IMR-90 (cell line): ENCODE measurements at regions not wholly inside any gene's neighbourhood (a gene's known extent, or its start where the extent isn't known, plus 50 kb on each side); places are given as distances from the start of the nearest gene placed in this dataset.
A peak's percentile ranks its signal among the peaks of the same experiment; 100 is the strongest.

Experiments used
- ATAC-seq: fragments of 200-7000 bp; cut with Tn5 transposase; 2 replicates; pipeline ENCODE4 v1.9.1; 2020; ENCODE audit warnings: low read depth, mild to moderate bottlenecking, moderate library complexity
- BruUV-seq: library from RNA; stranded (reverse); fragments of 400-500 nt; replicated peaks from 2 replicates; lab custom pipeline; 2021; lab: Mats Ljungman, UMichigan
- CTCF ChIA-PET: fragments of 300-600 bp; formaldehyde crosslinking; extraction: SDS; loops from one replicate; lab custom pipeline; 2021; ENCODE audit warnings: antibody characterized with exemption; lab: Yijun Ruan, JAX
- POLR2A ChIA-PET: fragments of 300-600 bp; sonication (Branson Sonifier 250); formaldehyde crosslinking; loops from one replicate; lab custom pipeline; 2022; ENCODE audit warnings: antibody characterized with exemption; ENCODE audit not compliant: unreplicated experiment; lab: Charles Lee
- DNase-seq: peaks from one replicate; pipeline ENCODE4 v3.0.0; 2013
- H2AFZ ChIP-seq: replicated peaks from 2 replicates; pipeline ENCODE3; 2013; ENCODE audit warnings: low read length, mild to moderate bottlenecking; ENCODE audit not compliant: poor library complexity
- H2AK5ac ChIP-seq: 2 replicates; pipeline ENCODE4 v1.6.1; 2013; ENCODE audit warnings: low read depth, low read length, inconsistent platforms
- H2AK9ac ChIP-seq: replicated peaks from 2 replicates; pipeline ENCODE3; 2013; ENCODE audit warnings: mild to moderate bottlenecking, low read depth, low read length, moderate library complexity; ENCODE audit not compliant: poor library complexity
- H2BK120ac ChIP-seq: 2 replicates; pipeline ENCODE4 v1.6.1; 2013; ENCODE audit warnings: low read depth, low read length, inconsistent platforms
- H2BK15ac ChIP-seq: 3 replicates; pipeline ENCODE4 v1.6.1; 2013; ENCODE audit warnings: low read depth, low read length, inconsistent platforms
- H2BK20ac ChIP-seq: 2 replicates; pipeline ENCODE4 v1.6.1; 2013; ENCODE audit warnings: low read depth, mild to moderate bottlenecking, inconsistent platforms, low read length, moderate library complexity
- H2BK5ac ChIP-seq: 2 replicates; pipeline ENCODE4 v1.6.1; 2013; ENCODE audit warnings: mild to moderate bottlenecking, low read depth, low read length, inconsistent platforms; ENCODE audit not compliant: poor library complexity, severe bottlenecking
- H3K14ac ChIP-seq: replicated peaks from 2 replicates; pipeline ENCODE4 v1.6.1; 2013; ENCODE audit warnings: low read depth, low read length, inconsistent platforms
- H3K18ac ChIP-seq: 2 replicates; pipeline ENCODE4 v1.6.1; 2013; ENCODE audit warnings: low read depth, low read length, control low read depth
- H3K23ac ChIP-seq: 2 replicates; pipeline ENCODE4 v1.6.1; 2013; ENCODE audit warnings: low read depth, low read length, inconsistent platforms
- H3K27ac ChIP-seq: 2 replicates; pipeline ENCODE4 v1.5.1; 2013; ENCODE audit warnings: mild to moderate bottlenecking, control low read depth, low read length; ENCODE audit not compliant: insufficient read depth
- H3K27me3 ChIP-seq: 2 replicates; pipeline ENCODE4 v1.6.1; 2013; ENCODE audit warnings: low read length; ENCODE audit not compliant: control insufficient read depth, insufficient read depth
- H3K36me3 ChIP-seq: 2 replicates; pipeline ENCODE4 v1.6.1; 2013; ENCODE audit warnings: low read length, mixed read lengths; ENCODE audit not compliant: control insufficient read depth, insufficient read depth
- H3K4ac ChIP-seq: 2 replicates; pipeline ENCODE4 v1.6.1; 2013; ENCODE audit warnings: low read depth, low read length, inconsistent platforms
- H3K4me1 ChIP-seq: 2 replicates; pipeline ENCODE4 v1.6.1; 2013; ENCODE audit warnings: low read length, mixed read lengths; ENCODE audit not compliant: control insufficient read depth, insufficient read depth
- H3K4me2 ChIP-seq: 2 replicates; pipeline ENCODE4 v1.6.1; 2013; ENCODE audit warnings: low read depth, mild to moderate bottlenecking, control low read depth, low read length, moderate library complexity
- H3K4me3 ChIP-seq: 2 replicates; pipeline ENCODE4 v1.5.1; 2013; ENCODE audit warnings: low read depth, mild to moderate bottlenecking, control low read depth, low read length, moderate library complexity; ENCODE audit not compliant: insufficient read depth
- H3K56ac ChIP-seq: 2 replicates; pipeline ENCODE4 v1.6.1; 2013; ENCODE audit warnings: low read length, inconsistent platforms; ENCODE audit not compliant: insufficient read depth; ENCODE audit errors: extremely low read depth
- H3K79me1 ChIP-seq, 2 experiments: 2 replicates each; pipeline ENCODE4 v1.6.1; 2013; ENCODE audit warnings: low read length in 2 of 2, inconsistent platforms in 1 of 2, low read depth in 1 of 2
- H3K9ac ChIP-seq: 2 replicates; pipeline ENCODE4 v1.6.1; 2013; ENCODE audit warnings: low read depth, low read length, control low read depth
- H3K9me1 ChIP-seq: 2 replicates; pipeline ENCODE4 v1.6.1; 2013; ENCODE audit warnings: low read length, inconsistent platforms; ENCODE audit not compliant: insufficient read depth
- H3K9me3 ChIP-seq: 2 replicates; pipeline ENCODE4 v1.6.1; 2013; ENCODE audit warnings: low read length; ENCODE audit not compliant: control insufficient read depth, insufficient read depth
- H4K20me1 ChIP-seq: 2 replicates; pipeline ENCODE4 v1.6.1; 2013; ENCODE audit warnings: low read length, inconsistent platforms; ENCODE audit not compliant: insufficient read depth
- H4K5ac ChIP-seq: 2 replicates; pipeline ENCODE4 v1.6.1; 2013; ENCODE audit warnings: mild to moderate bottlenecking, low read depth, low read length, control low read depth
- H4K8ac ChIP-seq, 2 experiments: 2 replicates each; pipeline ENCODE4 v1.6.1; 2013; ENCODE audit warnings: low read depth in 2 of 2, low read length in 2 of 2, control low read depth in 1 of 2, inconsistent platforms in 1 of 2
- H4K91ac ChIP-seq: 2 replicates; pipeline ENCODE4 v1.6.1; 2013; ENCODE audit warnings: low read depth, low read length, inconsistent platforms; ENCODE audit not compliant: insufficient read depth
- CEBPB ChIP-seq: IDR thresholded peaks from 2 replicates; pipeline ENCODE4 v1.6.1; 2012; ENCODE audit warnings: low read depth, low read length, improper control_type of control experiment
- RAD21 ChIP-seq: IDR thresholded peaks from 2 replicates; pipeline ENCODE4 v1.6.1; 2012; ENCODE audit warnings: low read length, improper control_type of control experiment
- dilution Hi-C: fragments of 300-500 bp; cut with HindIII; formaldehyde crosslinking; loops from one replicate; pipeline ENCODE4 v1.14.3; 2018; ENCODE audit warnings: low sequenced_read_pairs; ENCODE audit not compliant: unreplicated experiment
- in situ Hi-C: fragments of 300-500 bp; cut with MboI; formaldehyde crosslinking; loops from 3 replicates; pipeline ENCODE4 v1.14.3; 2019; ENCODE audit warnings: low sequenced_read_pairs, inconsistent platforms, mixed read lengths
- intact Hi-C: fragments of 100-400 bp; cut with micrococcal nuclease; formaldehyde crosslinking; loops from 2 replicates; pipeline ENCODE4 v1.10.0; 2022

GRCh38 chr2:188773075-188773474 is 201.1 kb upstream of the COL3A1 start:
- peak; percentile 75 for ATAC-seq
- H4K8ac ChIP-seq = no peak overlapping the region
- peak; percentile 79 for DNase-seq
- no peaks in the 10 kb centered on the region for H3K9me3 ChIP-seq
- no peaks in the 10 kb centered on the region for H3K79me1 ChIP-seq
- no peak overlapping the region for H3K4me3 ChIP-seq
- H2AFZ ChIP-seq = no peak overlapping the region
- H3K9me1 ChIP-seq = no peaks in the 10 kb centered on the region
- peak; percentile 98 for TF ChIP-seq CEBPB
- TF ChIP-seq RAD21 = no peak
- no peak overlapping the region for H3K9ac ChIP-seq
- no peak overlapping the region for H3K27ac ChIP-seq
- H3K4me2 ChIP-seq = no peak overlapping the region
- H2BK5ac ChIP-seq = peak overlapping the region; percentile 79
- no peak overlapping the region for H2AK5ac ChIP-seq
- H4K5ac ChIP-seq = no peak overlapping the region
- no peak overlapping the region for H4K91ac ChIP-seq
- no peak overlapping the region for H3K14ac ChIP-seq
- no peak overlapping the region for H3K4ac ChIP-seq
- H3K4me1 ChIP-seq = peaks cover 2% of the 10 kb centered on the region; the same call in 1 of the 2 replicates
- no peak overlapping the region for H2BK20ac ChIP-seq
- H4K20me1 ChIP-seq = no peaks in the 10 kb centered on the region
- no peaks in the 10 kb centered on the region for H3K36me3 ChIP-seq
- H2BK120ac ChIP-seq = no peak overlapping the region
- H2BK15ac ChIP-seq = no peak overlapping the region
- POLR2A ChIA-PET = no interaction called here
- no peak overlapping the region for H2AK9ac ChIP-seq
- BruUV-seq = no TSS peak
- dilution Hi-C loops = no loop called here
- H3K27me3 ChIP-seq = no peaks in the 10 kb centered on the region
- intact Hi-C loops = loop anchor here (5.0 kb wide), 1 partner anchor 41 kb away; no protein-coding TSS in a partner anchor
- H3K23ac ChIP-seq = no peak overlapping the region
- no peak overlapping the region for H3K18ac ChIP-seq
- H3K56ac ChIP-seq = no peak overlapping the region
- in situ Hi-C loops = no loop called here
- CTCF ChIA-PET = no interaction called here
